Skeletal muscle tissue (tissue), 3 donors: ENCODE measurements at regions not wholly inside any gene's neighbourhood (a gene's known extent, or its start where the extent isn't known, plus 50 kb on each side); places are given as distances from the start of the nearest gene placed in this dataset.

Experiments
- H3K27ac ChIP-seq: one replicate; pipeline ENCODE4 v1.7.0; 2013; ENCODE audit warnings: mild to moderate bottlenecking, low read depth, low read length, inconsistent platforms
- H3K27me3 ChIP-seq, 3 donors: one replicate each; pipeline ENCODE4 v1.7.0; 2013; ENCODE audit warnings: low read length in 3 of 3; ENCODE audit not compliant: control insufficient read depth in 3 of 3, insufficient read depth in 3 of 3
- H3K36me3 ChIP-seq, 3 donors: one replicate each; pipeline ENCODE4 v1.7.0; 2013; ENCODE audit warnings: low read length in 3 of 3; ENCODE audit not compliant: control insufficient read depth in 3 of 3, insufficient read depth in 3 of 3
- H3K4me1 ChIP-seq, 3 donors: one replicate each; pipeline ENCODE4 v1.7.0; 2013; ENCODE audit warnings: low read length in 3 of 3, mild to moderate bottlenecking in 3 of 3; ENCODE audit not compliant: control insufficient read depth in 3 of 3, insufficient read depth in 3 of 3
- H3K4me3 ChIP-seq, 3 donors: one replicate each; pipeline ENCODE4 v1.7.0; 2013; ENCODE audit warnings: low read length in 3 of 3
- H3K9ac ChIP-seq, 3 donors: one replicate each; pipeline ENCODE4 v1.7.0; 2013; ENCODE audit warnings: low read length in 3 of 3, mild to moderate bottlenecking in 3 of 3, moderate library complexity in 2 of 3, low read depth in 1 of 3
- H3K9me3 ChIP-seq, 3 donors: one replicate each; pipeline ENCODE4 v1.7.0; 2013; ENCODE audit warnings: low read length in 3 of 3; ENCODE audit not compliant: control insufficient read depth in 3 of 3
- donor health status: Osteomylitis.

DNA sequence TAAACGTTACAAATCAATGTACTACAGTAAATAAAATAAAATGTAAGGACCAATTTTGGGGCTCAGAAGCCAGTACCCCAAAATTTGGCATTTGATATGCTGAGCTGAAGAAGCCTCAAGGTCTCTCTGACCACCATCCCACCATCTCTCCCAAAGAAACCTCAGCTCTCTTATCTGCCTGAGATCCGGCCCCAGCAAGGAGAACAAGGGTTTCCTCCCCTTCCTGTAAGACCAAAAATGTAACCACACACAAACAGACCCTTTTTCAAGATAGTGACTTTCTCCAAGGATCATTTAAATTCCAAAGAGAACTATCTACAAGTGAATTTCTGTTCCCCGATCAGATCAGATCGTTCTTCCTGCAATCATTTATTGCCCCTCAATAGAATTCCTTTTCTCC, 68.1 kb upstream of the SLC45A1 start:
- H3K27me3 ChIP-seq, result no peaks in the 10 kb centered on the region
- H3K36me3 ChIP-seq, result no peaks in the 10 kb centered on the region
- H3K4me1 ChIP-seq, result no peaks in the 10 kb centered on the region
- H3K9ac ChIP-seq, result no peak overlapping the region
- no peak overlapping the region for H3K4me3 ChIP-seq
- H3K9me3 ChIP-seq, result no peaks in the 10 kb centered on the region
- no peak overlapping the region for H3K27ac ChIP-seq

DNA sequence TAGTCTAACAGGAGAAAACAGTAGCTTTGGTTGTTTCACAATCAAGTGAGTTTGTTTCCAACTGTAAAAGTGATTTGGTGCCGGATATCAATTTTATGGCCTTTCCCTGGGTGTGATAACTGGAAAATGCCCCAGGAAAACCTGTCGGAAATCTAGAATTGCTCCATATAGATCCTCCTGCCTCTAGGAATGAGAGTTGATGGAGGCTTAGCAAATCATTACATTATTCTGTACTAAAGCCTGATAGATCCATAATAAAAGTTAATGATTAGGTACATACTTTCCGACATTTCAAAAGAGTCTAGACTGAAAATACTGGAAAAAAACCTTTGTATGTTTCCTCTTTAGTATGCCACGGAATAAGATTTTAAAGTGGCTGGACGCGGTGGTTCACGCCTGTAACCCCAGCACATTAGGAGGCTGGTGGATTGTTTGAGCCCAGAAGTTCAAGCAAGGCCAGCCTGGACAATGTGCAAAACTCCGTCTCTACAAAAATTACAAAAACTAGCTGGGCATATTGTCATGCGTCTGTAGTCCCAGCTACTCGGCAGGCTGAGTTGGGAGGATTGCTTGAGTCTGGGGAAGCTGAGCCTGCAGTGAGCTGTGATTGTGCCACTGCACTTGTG, 70.0 kb upstream of the SLC45A1 start:
- H3K36me3 ChIP-seq, result no peaks in the 10 kb centered on the region
- H3K27me3 ChIP-seq, result no peaks in the 10 kb centered on the region
- no peak overlapping the region for H3K27ac ChIP-seq
- no peak overlapping the region for H3K4me3 ChIP-seq
- no peaks in the 10 kb centered on the region for H3K9me3 ChIP-seq
- no peak overlapping the region for H3K9ac ChIP-seq
- H3K4me1 ChIP-seq, result no peaks in the 10 kb centered on the region

DNA sequence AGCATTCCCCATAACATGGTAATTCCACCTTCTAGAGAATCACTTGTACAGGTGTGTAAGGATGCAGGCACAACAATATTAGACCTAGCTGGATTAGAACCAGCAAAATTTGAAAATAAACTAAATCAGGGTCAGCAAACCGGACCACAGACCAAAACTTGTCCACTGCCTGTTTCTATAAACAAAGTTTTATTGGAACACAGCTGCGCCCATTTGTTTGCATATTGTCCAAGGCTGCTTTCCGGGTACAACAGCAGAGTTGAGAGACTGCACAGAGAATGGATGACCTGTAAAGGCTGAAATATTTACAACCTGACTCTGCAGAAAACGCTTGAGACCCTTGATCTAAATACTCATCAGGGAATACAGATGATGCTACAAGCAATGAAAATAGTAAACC, 73.6 kb upstream of the SLC45A1 start:
- H3K27me3 ChIP-seq, result no peaks in the 10 kb centered on the region
- H3K36me3 ChIP-seq, result no peaks in the 10 kb centered on the region
- H3K27ac ChIP-seq, result no peak overlapping the region
- no peaks in the 10 kb centered on the region for H3K4me1 ChIP-seq
- no peak overlapping the region for H3K4me3 ChIP-seq
- no peaks in the 10 kb centered on the region for H3K9me3 ChIP-seq
- H3K9ac ChIP-seq, result no peak overlapping the region

DNA sequence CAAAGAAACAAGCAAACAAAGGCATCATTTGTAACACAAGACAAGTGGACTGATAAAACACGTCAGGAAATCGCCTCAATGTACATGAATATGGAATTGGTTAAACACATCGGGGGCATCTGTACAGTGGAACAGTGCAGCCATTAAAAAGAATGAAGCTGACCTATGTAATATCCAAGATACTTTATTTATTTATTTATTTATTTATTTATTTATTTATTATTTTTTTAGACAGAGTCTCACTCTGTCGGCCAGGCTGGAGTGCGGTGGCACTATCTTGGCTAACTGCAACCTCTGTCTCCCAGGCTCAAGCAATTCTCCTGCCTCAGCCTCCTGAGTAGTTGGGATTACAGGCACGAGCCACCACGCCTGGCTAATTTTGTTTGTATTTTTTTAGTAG, 75.4 kb upstream of the SLC45A1 start:
- Histone ChIP-seq H3K27me3 (no peaks in the 10 kb centered on the region), H3K4me3 (no peak overlapping the region), H3K36me3 (no peaks in the 10 kb centered on the region), H3K9ac (no peak overlapping the region), H3K4me1 (no peaks in the 10 kb centered on the region), H3K9me3 (no peaks in the 10 kb centered on the region), H3K27ac (no peak overlapping the region)

DNA sequence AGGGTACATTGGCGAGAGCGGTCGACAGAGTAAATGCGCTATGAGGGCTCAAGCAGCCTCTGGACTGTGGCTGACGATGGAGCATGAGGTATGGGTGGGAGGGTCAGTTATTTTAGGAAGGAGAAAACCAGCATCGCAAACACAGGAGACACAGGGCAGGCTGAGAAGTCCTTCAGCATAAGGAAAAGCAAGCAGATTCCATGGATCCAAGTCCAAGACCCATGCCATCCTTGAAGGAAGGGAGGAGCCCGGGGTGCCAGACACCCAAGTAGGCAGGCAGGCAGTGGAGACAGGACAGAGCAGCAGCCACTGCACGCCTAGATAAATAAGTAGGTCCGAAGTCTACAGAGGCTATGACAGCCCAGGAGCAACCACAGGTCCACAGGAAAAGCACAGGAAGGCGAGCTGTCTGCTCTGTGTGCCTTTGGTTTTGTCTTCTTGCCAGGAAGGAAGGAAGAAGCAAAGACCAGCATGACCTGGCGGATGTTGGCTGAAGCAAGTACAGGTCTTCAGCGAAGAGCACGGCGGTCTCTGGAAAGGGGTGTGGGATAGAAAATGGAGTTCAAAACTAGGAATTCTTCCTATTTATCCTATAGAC, 76.4 kb upstream of the SLC45A1 start:
- H3K9ac ChIP-seq, result no peak overlapping the region
- H3K27me3 ChIP-seq, result no peaks in the 10 kb centered on the region
- no peak overlapping the region for H3K4me3 ChIP-seq
- no peaks in the 10 kb centered on the region for H3K9me3 ChIP-seq
- H3K36me3 ChIP-seq, result no peaks in the 10 kb centered on the region
- no peak overlapping the region for H3K27ac ChIP-seq
- H3K4me1 ChIP-seq, result no peaks in the 10 kb centered on the region

DNA sequence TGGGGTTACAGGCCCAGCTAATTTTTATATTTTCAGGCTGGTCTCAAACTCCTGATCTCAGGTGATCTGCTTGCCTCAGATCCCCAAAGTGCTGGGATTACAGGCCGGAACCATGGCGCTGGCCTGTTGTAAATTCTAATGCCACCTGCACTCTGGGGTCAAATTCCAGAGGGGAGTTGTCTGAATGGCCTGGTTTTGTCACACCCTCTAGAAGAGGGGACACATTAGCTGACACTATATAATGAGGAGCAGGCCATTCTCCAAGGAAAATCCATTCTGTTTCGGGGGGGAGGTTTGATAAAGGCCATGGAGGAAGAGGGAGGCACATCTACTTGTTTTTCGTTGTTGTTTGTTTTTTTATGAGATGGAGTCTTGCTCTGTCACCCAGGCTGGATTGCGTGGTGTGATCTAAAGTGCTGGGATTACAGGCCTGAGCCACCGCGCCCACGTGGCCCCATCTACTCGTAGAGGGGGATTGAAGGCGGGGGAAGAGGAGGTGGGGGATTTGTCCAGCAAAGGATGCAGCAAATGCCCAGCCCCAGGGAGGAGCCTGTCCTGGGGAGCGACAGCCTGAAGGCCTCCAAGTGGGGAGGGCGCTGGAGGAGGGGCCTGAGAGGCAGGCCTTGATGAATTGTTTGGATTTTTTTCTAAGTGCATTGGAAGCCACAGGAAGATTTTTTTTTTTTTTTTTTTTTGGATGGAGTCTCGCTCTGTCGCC, 78.4 kb upstream of the SLC45A1 start:
- Histone ChIP-seq H3K36me3 (no peaks in the 10 kb centered on the region), H3K27me3 (no peaks in the 10 kb centered on the region), H3K4me1 (no peaks in the 10 kb centered on the region), H3K9me3 (no peaks in the 10 kb centered on the region), H3K4me3 (no peak overlapping the region), H3K27ac (no peak overlapping the region), H3K9ac (no peak overlapping the region)

DNA sequence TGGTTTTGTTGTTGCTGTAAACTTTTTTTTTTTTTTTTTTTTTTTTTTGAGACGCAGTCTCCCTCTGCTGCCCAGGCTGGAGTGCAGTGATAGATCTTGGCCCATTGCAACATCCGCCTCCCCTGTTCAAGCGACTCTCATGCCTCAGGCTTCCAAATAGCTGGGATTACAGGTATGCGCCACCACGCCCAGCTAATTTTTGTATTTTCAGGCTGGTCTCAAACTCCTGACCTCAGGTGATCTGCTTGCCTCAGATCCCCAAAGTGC, 78.9 kb upstream of the SLC45A1 start:
- H3K4me3 ChIP-seq, result no peak overlapping the region
- H3K9me3 ChIP-seq, result no peaks in the 10 kb centered on the region
- no peaks in the 10 kb centered on the region for H3K36me3 ChIP-seq
- H3K9ac ChIP-seq, result no peak overlapping the region
- no peak overlapping the region for H3K27ac ChIP-seq
- H3K4me1 ChIP-seq, result no peaks in the 10 kb centered on the region
- no peaks in the 10 kb centered on the region for H3K27me3 ChIP-seq

DNA sequence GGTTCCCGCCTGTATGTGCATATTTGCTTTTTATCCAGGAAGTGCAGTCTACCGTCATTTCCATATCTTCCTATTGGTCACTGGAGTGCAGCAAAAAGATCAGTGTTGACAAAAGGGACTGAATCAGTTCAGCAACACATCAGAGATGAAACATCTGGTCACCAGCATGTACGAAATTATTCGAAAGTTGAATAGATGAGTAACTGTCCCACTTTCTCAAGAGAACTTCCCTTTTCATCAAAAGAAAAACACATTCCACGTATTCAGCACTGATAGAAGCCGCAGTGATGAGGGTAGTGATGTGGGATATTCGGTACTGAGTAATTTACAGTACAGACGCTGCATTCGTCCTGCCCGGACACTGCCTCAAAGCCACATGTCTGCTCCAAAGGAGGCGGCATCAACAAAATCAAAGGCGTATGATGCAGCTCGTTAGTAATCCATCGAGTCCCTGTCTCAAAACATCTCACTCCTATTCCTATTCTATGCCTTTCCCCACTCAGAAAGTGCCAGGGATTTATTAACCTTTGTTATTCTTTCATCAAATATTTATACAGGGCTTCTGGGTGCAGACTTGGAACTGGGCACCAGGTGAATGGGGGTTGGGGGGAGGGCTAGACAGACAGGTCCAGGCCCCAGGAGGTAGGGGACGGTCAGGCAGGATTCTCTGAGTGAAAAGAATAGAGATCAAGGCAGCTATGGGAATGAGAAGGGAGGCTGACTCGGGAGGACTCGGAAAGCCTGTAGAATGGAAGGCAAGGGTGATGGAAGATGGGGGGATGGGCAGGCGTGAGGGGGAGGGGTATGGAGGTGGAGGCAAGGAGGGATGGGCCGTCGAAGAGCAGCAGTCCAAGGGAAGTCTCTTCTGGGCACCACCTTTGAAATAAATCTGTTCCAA, 79.5 kb upstream of the SLC45A1 start:
- no peak overlapping the region for H3K9ac ChIP-seq
- H3K27ac ChIP-seq, result no peak overlapping the region

DNA sequence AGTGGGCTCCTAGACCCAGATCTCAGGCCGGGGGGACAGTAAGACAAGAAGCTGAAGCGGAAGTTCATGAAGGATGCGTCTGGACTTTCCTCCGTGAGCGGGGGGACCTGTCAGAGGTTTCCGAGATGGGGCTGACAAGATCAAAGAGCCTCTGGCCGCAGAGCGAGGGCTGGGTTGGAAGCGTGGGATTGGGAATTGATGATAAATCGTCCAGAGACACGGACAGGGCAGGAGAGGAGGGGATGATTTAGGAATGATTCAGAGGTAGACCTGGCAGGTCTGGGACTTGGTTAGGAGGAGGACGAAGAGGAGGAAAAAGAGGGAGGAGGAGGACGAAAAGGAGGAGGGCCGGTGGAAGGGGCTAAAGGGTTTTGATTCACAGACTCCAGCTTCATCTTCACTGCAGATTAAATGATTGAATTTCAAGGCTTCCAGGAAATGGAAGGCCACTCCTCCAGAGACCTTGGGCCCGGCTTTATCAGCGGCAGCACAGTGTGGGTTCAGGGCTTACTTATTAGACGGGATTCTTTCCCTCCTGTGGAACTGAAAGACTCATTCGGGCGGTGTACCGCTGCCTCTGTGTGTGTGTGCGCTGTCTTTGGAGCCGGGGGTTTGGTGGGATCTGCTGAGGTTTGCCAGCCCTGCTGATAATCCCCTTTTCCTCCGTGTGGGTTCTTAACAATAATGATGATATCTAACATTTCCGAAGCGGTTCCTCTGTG, 85.7 kb upstream of the SLC45A1 start:
- H3K27me3 ChIP-seq, result no peaks in the 10 kb centered on the region
- H3K9ac ChIP-seq, result no peak overlapping the region
- no peak overlapping the region for H3K27ac ChIP-seq
- no peaks in the 10 kb centered on the region for H3K4me1 ChIP-seq
- no peaks in the 10 kb centered on the region for H3K9me3 ChIP-seq
- no peak overlapping the region for H3K4me3 ChIP-seq
- no peaks in the 10 kb centered on the region for H3K36me3 ChIP-seq

More for the DNA sequence above, 79.5 kb upstream of the SLC45A1 start:
- no peaks in the 10 kb centered on the region for H3K36me3 ChIP-seq
- H3K27me3 ChIP-seq, result no peaks in the 10 kb centered on the region
- H3K4me3 ChIP-seq, result no peak overlapping the region
- no peaks in the 10 kb centered on the region for H3K4me1 ChIP-seq
- H3K9me3 ChIP-seq, result no peaks in the 10 kb centered on the region
